HCT116 (cell line): ENCODE measurements at regions not wholly inside any gene's neighbourhood (a gene's known extent, or its start where the extent isn't known, plus 50 kb on each side); places are given as distances from the start of the nearest gene placed in this dataset.

Experiments used
- ATAC-seq: fragments of 200-7000 bp; cut with Tn5 transposase; 2 replicates; pipeline ENCODE4 v1.9.1; 2020; ENCODE audit warnings: mild to moderate bottlenecking, moderate library complexity
- BruUV-seq: library from RNA; stranded (reverse); fragments of 400-500 nt; replicated peaks from 2 replicates; lab custom pipeline; 2021; lab: Mats Ljungman, UMichigan
- CTCF ChIA-PET: fragments of 300-600 bp; sonication (Branson Sonifier 250); formaldehyde crosslinking; loops from one replicate; lab custom pipeline; 2021; ENCODE audit warnings: antibody characterized with exemption; lab: Charles Lee
- POLR2A ChIA-PET: fragments of 300-600, 350-600 bp; sonication (Branson Sonifier 250); formaldehyde crosslinking; loops from one replicate; lab custom pipeline; 2021; ENCODE audit warnings: antibody characterized with exemption; lab: Charles Lee
- RAD21 ChIA-PET, 2 experiments: fragments of 300-600 bp; sonication (Branson Sonifier 250); formaldehyde crosslinking; loops; one replicate each; lab custom pipeline; 2023; ENCODE audit warnings: low total read pairs in 2 of 2; ENCODE audit not compliant: uncharacterized antibody in 2 of 2, unreplicated experiment in 2 of 2, low non-redundant PET in 1 of 2; lab: Charles Lee
- DNase-seq: peaks from one replicate; pipeline ENCODE4 v3.0.0-alpha.2; 2010; ENCODE audit warnings: low read depth, low spot score
- H2AFZ ChIP-seq: fragments of 200-600 bp; shearing (Covaris generic), sonication (generic); 2 replicates; pipeline ENCODE4 v1.6.1; 2017; ENCODE audit warnings: low read depth, mixed run types, mixed read lengths, antibody characterized with exemption, low read length; ENCODE audit not compliant: poor library complexity, severe bottlenecking
- H3K27ac ChIP-seq: 2 replicates; pipeline ENCODE4 v1.5.1; 2012; ENCODE audit warnings: low read depth, low read length
- H3K27me3 ChIP-seq: fragments of 200-600 bp; sonication (generic); 2 replicates; pipeline ENCODE4 v1.6.1; 2016; ENCODE audit warnings: mixed run types, low read length, mixed read lengths; ENCODE audit not compliant: insufficient read depth
- H3K36me3 ChIP-seq, 2 experiments: fragments of 200-500 bp in 1 of 2; fragments of 200-600 bp in 1 of 2; sonication (Bioruptor generic) in 1 of 2; sonication (generic) in 1 of 2; 2 replicates each; pipeline versions ENCODE4 v1.5.1 to v1.6.1; 2014 to 2016; ENCODE audit warnings: low read length in 2 of 2, inconsistent platforms in 1 of 2, mixed read lengths in 1 of 2, mixed run types in 1 of 2; ENCODE audit not compliant: insufficient read depth in 2 of 2, control insufficient read depth in 1 of 2
- H3K4me1 ChIP-seq, 2 experiments: fragments of 200-600 bp in 1 of 2; sonication (generic) in 1 of 2; 2 replicates each; pipeline versions ENCODE4 v1.5.1 to v1.6.1; 2012 to 2017; ENCODE audit warnings: low read length in 2 of 2, inconsistent platforms in 1 of 2, mild to moderate bottlenecking in 1 of 2, mixed read lengths in 1 of 2, mixed run types in 1 of 2, moderate library complexity in 1 of 2; ENCODE audit not compliant: insufficient read depth in 2 of 2, control insufficient read depth in 1 of 2
- H3K4me2 ChIP-seq: fragments of 200-600 bp; sonication (generic); 2 replicates; pipeline ENCODE4 v1.6.1; 2017; ENCODE audit warnings: mixed run types, low read length, mixed read lengths
- H3K4me3 ChIP-seq, 2 experiments: fragments of 200-600 bp in 1 of 2; sonication (generic) in 1 of 2; replicated peaks in 1 of 2; 2 replicates each; pipeline ENCODE4 v1.5.1; 2011 to 2016; ENCODE audit warnings: low read length in 2 of 2, control low read depth in 1 of 2, low read depth in 1 of 2, mild to moderate bottlenecking in 1 of 2, mixed read lengths in 1 of 2, mixed run types in 1 of 2
- H3K79me2 ChIP-seq: fragments of 200-600 bp; sonication (generic); 2 replicates; pipeline ENCODE4 v1.6.1; 2017; ENCODE audit warnings: mild to moderate bottlenecking, mixed run types, low read length, moderate library complexity, mixed read lengths; ENCODE audit not compliant: insufficient read depth
- H3K9ac ChIP-seq: fragments of 200-600 bp; sonication (generic); 2 replicates; pipeline ENCODE4 v1.6.1; 2016; ENCODE audit warnings: low read length, mixed read lengths
- H3K9me2 ChIP-seq: fragments of 200-600 bp; sonication (generic), shearing (Covaris generic); 2 replicates; pipeline ENCODE4 v1.6.1; 2017; ENCODE audit warnings: mixed run types, mild to moderate bottlenecking, moderate library complexity; ENCODE audit not compliant: insufficient read depth
- H3K9me3 ChIP-seq, 2 experiments: fragments of 200-500 bp in 1 of 2; fragments of 200-600 bp in 1 of 2; sonication (Bioruptor generic) in 1 of 2; sonication (generic) in 1 of 2; 2 replicates each; pipeline ENCODE4 v1.6.1; 2014 to 2017; ENCODE audit warnings: low read length in 2 of 2, mixed read lengths in 2 of 2, inconsistent platforms in 1 of 2, low read depth in 1 of 2, mild to moderate bottlenecking in 1 of 2, mixed run types in 1 of 2, moderate library complexity in 1 of 2; ENCODE audit not compliant: control insufficient read depth in 1 of 2, insufficient read depth in 1 of 2
- H4K20me1 ChIP-seq: fragments of 200-600 bp; sonication (generic), shearing (Covaris generic); 2 replicates; pipeline ENCODE4 v1.6.1; 2017; ENCODE audit warnings: mixed run types, mild to moderate bottlenecking, moderate library complexity; ENCODE audit not compliant: insufficient read depth
- CBX3 ChIP-seq: IDR thresholded peaks from 2 replicates; pipeline ENCODE4 v1.6.1; 2012; ENCODE audit warnings: low read depth
- CEBPB ChIP-seq: IDR thresholded peaks from 2 replicates; pipeline ENCODE4 v1.6.1; 2012; ENCODE audit warnings: low read depth
- EZH2 ChIP-seq: fragments of 200-600 bp; sonication (generic); IDR thresholded peaks from 2 replicates; pipeline ENCODE4 v1.6.1; 2017; ENCODE audit warnings: antibody characterized with exemption, mixed run types
- MAX ChIP-seq: IDR thresholded peaks from 2 replicates; pipeline ENCODE4 v1.6.1; 2012
- POLR2AphosphoS5 ChIP-seq: IDR thresholded peaks from 2 replicates; pipeline ENCODE4 v1.6.1; 2011; ENCODE audit warnings: mild to moderate bottlenecking, low read depth, low read length, moderate library complexity
- RAD21 ChIP-seq: IDR thresholded peaks from 2 replicates; pipeline ENCODE4 v1.6.1; 2012; ENCODE audit warnings: low read depth, mild to moderate bottlenecking
- SIN3A ChIP-seq: IDR thresholded peaks from 2 replicates; pipeline ENCODE4 v1.6.1; 2012; ENCODE audit warnings: low read depth
- SP1 ChIP-seq: IDR thresholded peaks from 2 replicates; pipeline ENCODE4 v1.6.1; 2012; ENCODE audit warnings: low read depth
- SRF ChIP-seq: IDR thresholded peaks from 2 replicates; pipeline ENCODE4 v1.6.1; 2012; ENCODE audit warnings: low read depth
- TCF7L2 ChIP-seq: IDR thresholded peaks from 2 replicates; pipeline ENCODE4 v1.7.0; 2011; ENCODE audit warnings: borderline replicate concordance, inconsistent platforms; ENCODE audit not compliant: insufficient read depth, insufficient read length; ENCODE audit errors: extremely low read depth
- YY1 ChIP-seq: IDR thresholded peaks from 2 replicates; pipeline ENCODE4 v1.6.1; 2011; ENCODE audit warnings: low read length, low read depth, moderate library complexity, mild to moderate bottlenecking; ENCODE audit not compliant: insufficient replicate concordance; ENCODE audit errors: extremely low read depth
- ZFX ChIP-seq: fragments of 450-650 bp; IDR thresholded peaks from 2 replicates; pipeline ENCODE4 v1.6.1; 2017
- ZNF274 ChIP-seq: fragments of 200-500 bp; sonication (Bioruptor generic); IDR thresholded peaks from 2 replicates; pipeline ENCODE4 v1.6.1; 2014; ENCODE audit warnings: mild to moderate bottlenecking, low read depth, low read length, inconsistent platforms
- intact Hi-C: fragments of 100-400 bp; cut with micrococcal nuclease; formaldehyde crosslinking; loops from 2 replicates; pipeline ENCODE4 v1.10.0; 2022
- TF ChIP-seq, protein P1 (sequence below), 3 experiments: fragments of 200-600 bp in 1 of 3; sonication (generic) in 1 of 3; IDR thresholded peaks in 2 of 3; conservative IDR thresholded peaks in 1 of 3; 2 replicates each; pipeline ENCODE4 v1.5.1; 2012 to 2017; ENCODE audit warnings: low read depth in 2 of 3, low read length in 2 of 3, antibody characterized with exemption in 1 of 3, borderline replicate concordance in 1 of 3, control low read depth in 1 of 3, mild to moderate bottlenecking in 1 of 3, mixed read lengths in 1 of 3, mixed run types in 1 of 3, moderate library complexity in 1 of 3; ENCODE audit not compliant: insufficient read depth in 1 of 3
- TF ChIP-seq, protein P2 (sequence below): IDR thresholded peaks from 2 replicates; pipeline ENCODE4 v1.6.1; 2012; ENCODE audit warnings: low read depth

DNA sequence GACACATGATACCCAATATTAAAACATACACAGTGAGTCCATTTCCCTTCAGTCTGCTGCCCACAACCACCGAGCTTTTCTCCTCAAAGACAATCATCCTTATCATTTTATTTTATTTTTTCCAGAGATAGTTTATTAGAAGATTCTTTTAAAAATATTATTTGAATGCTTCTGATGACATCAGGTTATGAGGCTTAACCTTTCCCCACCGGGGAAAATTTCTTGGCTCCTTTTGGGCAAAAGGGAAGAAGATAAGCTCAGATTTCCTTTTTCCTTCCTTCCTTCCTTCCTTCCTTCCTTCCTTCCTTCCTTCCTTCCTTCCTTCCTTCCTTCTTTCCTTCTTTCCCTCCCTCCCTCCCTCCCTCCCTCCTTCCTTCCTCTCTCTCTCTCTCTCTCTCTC lies 149.5 kb upstream of the CITED2 start:
- no peak overlapping the region for H3K27ac ChIP-seq
- no peaks in the 10 kb centered on the region for H3K27me3 ChIP-seq
- no TSS peak for BruUV-seq
- no peak overlapping the region for H3K4me2 ChIP-seq
- ChIA-PET CTCF (no interaction called here), RAD21 (no interaction called here), POLR2A (no interaction called here)
- H3K9me3 ChIP-seq, result no peaks in the 10 kb centered on the region
- ATAC-seq, result no peak
- H3K4me3 ChIP-seq, result no peak overlapping the region
- no peaks in the 10 kb centered on the region for H3K79me2 ChIP-seq
- TF ChIP-seq POLR2AphosphoS5 (no peak), ZNF274 (no peak), TCF7L2 (no peak), SRF (no peak), MAX (no peak), EZH2 (no peak), ZFX (no peak), RAD21 (no peak), SP1 (no peak), YY1 (no peak), SIN3A (no peak), CBX3 (no peak), CEBPB (no peak)
- TF ChIP-seq, protein P1, sequence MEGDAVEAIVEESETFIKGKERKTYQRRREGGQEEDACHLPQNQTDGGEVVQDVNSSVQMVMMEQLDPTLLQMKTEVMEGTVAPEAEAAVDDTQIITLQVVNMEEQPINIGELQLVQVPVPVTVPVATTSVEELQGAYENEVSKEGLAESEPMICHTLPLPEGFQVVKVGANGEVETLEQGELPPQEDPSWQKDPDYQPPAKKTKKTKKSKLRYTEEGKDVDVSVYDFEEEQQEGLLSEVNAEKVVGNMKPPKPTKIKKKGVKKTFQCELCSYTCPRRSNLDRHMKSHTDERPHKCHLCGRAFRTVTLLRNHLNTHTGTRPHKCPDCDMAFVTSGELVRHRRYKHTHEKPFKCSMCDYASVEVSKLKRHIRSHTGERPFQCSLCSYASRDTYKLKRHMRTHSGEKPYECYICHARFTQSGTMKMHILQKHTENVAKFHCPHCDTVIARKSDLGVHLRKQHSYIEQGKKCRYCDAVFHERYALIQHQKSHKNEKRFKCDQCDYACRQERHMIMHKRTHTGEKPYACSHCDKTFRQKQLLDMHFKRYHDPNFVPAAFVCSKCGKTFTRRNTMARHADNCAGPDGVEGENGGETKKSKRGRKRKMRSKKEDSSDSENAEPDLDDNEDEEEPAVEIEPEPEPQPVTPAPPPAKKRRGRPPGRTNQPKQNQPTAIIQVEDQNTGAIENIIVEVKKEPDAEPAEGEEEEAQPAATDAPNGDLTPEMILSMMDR (IDR thresholded peaks at IDR 0.05 in 2 of 3, conservative IDR thresholded peaks at IDR 0.05 in 1 of 3; ENCODE audit: borderline replicate concordance in 1 of 3, insufficient read depth in 1 of 3, low read depth in 2 of 3, low read length in 2 of 3), result no peak
- TF ChIP-seq, protein P2, sequence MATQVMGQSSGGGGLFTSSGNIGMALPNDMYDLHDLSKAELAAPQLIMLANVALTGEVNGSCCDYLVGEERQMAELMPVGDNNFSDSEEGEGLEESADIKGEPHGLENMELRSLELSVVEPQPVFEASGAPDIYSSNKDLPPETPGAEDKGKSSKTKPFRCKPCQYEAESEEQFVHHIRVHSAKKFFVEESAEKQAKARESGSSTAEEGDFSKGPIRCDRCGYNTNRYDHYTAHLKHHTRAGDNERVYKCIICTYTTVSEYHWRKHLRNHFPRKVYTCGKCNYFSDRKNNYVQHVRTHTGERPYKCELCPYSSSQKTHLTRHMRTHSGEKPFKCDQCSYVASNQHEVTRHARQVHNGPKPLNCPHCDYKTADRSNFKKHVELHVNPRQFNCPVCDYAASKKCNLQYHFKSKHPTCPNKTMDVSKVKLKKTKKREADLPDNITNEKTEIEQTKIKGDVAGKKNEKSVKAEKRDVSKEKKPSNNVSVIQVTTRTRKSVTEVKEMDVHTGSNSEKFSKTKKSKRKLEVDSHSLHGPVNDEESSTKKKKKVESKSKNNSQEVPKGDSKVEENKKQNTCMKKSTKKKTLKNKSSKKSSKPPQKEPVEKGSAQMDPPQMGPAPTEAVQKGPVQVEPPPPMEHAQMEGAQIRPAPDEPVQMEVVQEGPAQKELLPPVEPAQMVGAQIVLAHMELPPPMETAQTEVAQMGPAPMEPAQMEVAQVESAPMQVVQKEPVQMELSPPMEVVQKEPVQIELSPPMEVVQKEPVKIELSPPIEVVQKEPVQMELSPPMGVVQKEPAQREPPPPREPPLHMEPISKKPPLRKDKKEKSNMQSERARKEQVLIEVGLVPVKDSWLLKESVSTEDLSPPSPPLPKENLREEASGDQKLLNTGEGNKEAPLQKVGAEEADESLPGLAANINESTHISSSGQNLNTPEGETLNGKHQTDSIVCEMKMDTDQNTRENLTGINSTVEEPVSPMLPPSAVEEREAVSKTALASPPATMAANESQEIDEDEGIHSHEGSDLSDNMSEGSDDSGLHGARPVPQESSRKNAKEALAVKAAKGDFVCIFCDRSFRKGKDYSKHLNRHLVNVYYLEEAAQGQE, result no peak
- H3K36me3 ChIP-seq, result no peaks in the 10 kb centered on the region
- no peak overlapping the region for H2AFZ ChIP-seq
- H3K4me1 ChIP-seq, result no peaks in the 10 kb centered on the region
- H4K20me1 ChIP-seq, result no peaks in the 10 kb centered on the region
- DNase-seq, result no peak
- no peak overlapping the region for H3K9ac ChIP-seq
- intact Hi-C loops, result no loop called here
- no peaks in the 10 kb centered on the region for H3K9me2 ChIP-seq
